HepG2 (cell line): ENCODE measurements at regions not wholly inside any gene's neighbourhood (a gene's known extent, or its start where the extent isn't known, plus 50 kb on each side); places are given as distances from the start of the nearest gene placed in this dataset.

Experiments
- ATAC-seq: fragments of 200-7000 bp; cut with Tn5 transposase; 3 replicates; pipeline ENCODE4 v1.9.1; 2020; ENCODE audit warnings: mild to moderate bottlenecking, moderate library complexity
- BruUV-seq: library from RNA; stranded (reverse); fragments of 400-500 nt; replicated peaks from 2 replicates; lab custom pipeline; 2021; lab: Mats Ljungman, UMichigan
- CTCF ChIA-PET: fragments of 300-600 bp; formaldehyde crosslinking; extraction: SDS; loops from one replicate; lab custom pipeline; 2021; ENCODE audit warnings: low total read pairs, inconsistent platforms, low intra/inter-chr PET ratio; lab: Yijun Ruan, JAX
- POLR2A ChIA-PET: fragments of 350-600 bp; sonication (Branson Sonifier 250); formaldehyde crosslinking; loops from one replicate; lab custom pipeline; 2020; ENCODE audit warnings: antibody characterized with exemption, inconsistent platforms; lab: Yijun Ruan, JAX
- DNase-seq: peaks from one replicate; pipeline ENCODE4 v3.0.0-alpha.2; 2015; ENCODE audit warnings: low spot score
- FAIRE-seq: peaks from 3 replicates; lab custom pipeline; 2011; peaks lifted over from hg19 to GRCh38; lab: Jason Lieb, UNC
- H2AFZ ChIP-seq: one replicate; pipeline ENCODE4 v1.6.1; 2011; ENCODE audit warnings: low read length, inconsistent platforms
- H3K27ac ChIP-seq: fragments of 300-600 bp; 3 replicates; pipeline ENCODE4 v1.8.0; 2011; ENCODE audit warnings: mixed run types, mild to moderate bottlenecking, mixed read lengths, low read length, inconsistent platforms; ENCODE audit not compliant: insufficient read depth; ENCODE audit errors: extremely low read length
- H3K27me3 ChIP-seq, 2 experiments: fragments of 200-600 bp in 1 of 2; 2 replicates in 1 of 2; 3 replicates in 1 of 2; pipeline versions ENCODE4 v1.6.0 to v1.8.0; 2011; ENCODE audit warnings: low read length in 2 of 2, mild to moderate bottlenecking in 2 of 2, moderate library complexity in 2 of 2, inconsistent platforms in 1 of 2; ENCODE audit not compliant: insufficient read depth in 2 of 2, control insufficient read depth in 1 of 2
- H3K36me3 ChIP-seq, 2 experiments: fragments of 200-600 bp in 1 of 2; replicated peaks in 1 of 2; 2 replicates in 1 of 2; 3 replicates in 1 of 2; pipeline versions ENCODE4 v1.5.1 to v1.8.0; 2011; ENCODE audit warnings: low read length in 2 of 2, inconsistent platforms in 1 of 2; ENCODE audit not compliant: insufficient read depth in 2 of 2, control insufficient read depth in 1 of 2
- H3K4me1 ChIP-seq: 2 replicates; pipeline ENCODE4 v1.5.1; 2012; ENCODE audit warnings: low read length, inconsistent platforms; ENCODE audit not compliant: insufficient read depth
- H3K4me2 ChIP-seq: 2 replicates; pipeline ENCODE4 v1.6.0; 2011; ENCODE audit warnings: low read depth, low read length, inconsistent platforms
- H3K4me3 ChIP-seq, 3 experiments: fragments of 200-600 bp in 1 of 3; sonication (generic), shearing (Covaris generic) in 1 of 3; replicated peaks in 1 of 3; 2 replicates each; pipeline ENCODE4 v1.5.1; 2011 to 2016; ENCODE audit warnings: low read length in 3 of 3, inconsistent platforms in 2 of 3, low read depth in 2 of 3, mild to moderate bottlenecking in 2 of 3, control low read depth in 1 of 3, mixed read lengths in 1 of 3; ENCODE audit not compliant: insufficient read depth in 1 of 3
- H3K79me2 ChIP-seq: one replicate; pipeline ENCODE4 v1.6.1; 2011; ENCODE audit warnings: low read length, inconsistent platforms; ENCODE audit not compliant: insufficient read depth
- H3K9ac ChIP-seq: 2 replicates; pipeline ENCODE4 v1.6.0; 2011; ENCODE audit warnings: mild to moderate bottlenecking, low read depth, low read length, inconsistent platforms; ENCODE audit not compliant: insufficient read depth
- H3K9me3 ChIP-seq: 2 replicates; pipeline ENCODE4 v1.5.1; 2012; ENCODE audit warnings: mild to moderate bottlenecking, low read length
- H4K20me1 ChIP-seq: 2 replicates; pipeline ENCODE4 v1.6.0; 2011; ENCODE audit warnings: inconsistent platforms, mild to moderate bottlenecking, low read length, moderate library complexity; ENCODE audit not compliant: insufficient read depth
- GFI1 ChIP-seq: sonication (generic); formaldehyde crosslinking; IDR thresholded peaks from 2 replicates; pipeline ENCODE4 v1.5.0; 2020; ENCODE audit warnings: missing genetic modification reagents, mild to moderate bottlenecking, borderline replicate concordance
- KDM5B ChIP-seq: sonication (generic); formaldehyde crosslinking; IDR thresholded peaks from 2 replicates; pipeline ENCODE4 v1.4.0; 2020; ENCODE audit warnings: missing genetic modification reagents, mild to moderate bottlenecking, borderline replicate concordance
- MXD4 ChIP-seq: IDR thresholded peaks from 2 replicates; pipeline ENCODE4 v1.6.1; 2016; ENCODE audit warnings: mild to moderate bottlenecking, missing biosample characterization, missing genetic modification reagents
- NR2C2 ChIP-seq: sonication (generic); formaldehyde crosslinking; IDR thresholded peaks from 2 replicates; pipeline ENCODE4 v1.4.0; 2020; ENCODE audit warnings: missing genetic modification reagents, mild to moderate bottlenecking, moderate library complexity, borderline replicate concordance
- RARA ChIP-seq: IDR thresholded peaks from 2 replicates; pipeline ENCODE4 v1.6.1; 2016; ENCODE audit warnings: missing genetic modification reagents, missing compliant biosample characterization
- ZMYM3 ChIP-seq: sonication (generic); formaldehyde crosslinking; IDR thresholded peaks from 2 replicates; pipeline ENCODE4 v1.5.1; 2020; ENCODE audit warnings: mild to moderate bottlenecking, missing genetic modification reagents
- ZNF274 ChIP-seq: sonication (generic); formaldehyde crosslinking; IDR thresholded peaks from 2 replicates; pipeline ENCODE4 v1.5.1; 2020; ENCODE audit warnings: mild to moderate bottlenecking, missing genetic modification reagents
- ZNF331 ChIP-seq: sonication (generic); formaldehyde crosslinking; IDR thresholded peaks from 2 replicates; pipeline ENCODE4 v1.4.0; 2020; ENCODE audit warnings: missing genetic modification reagents
- ZNF547 ChIP-seq: sonication (generic); formaldehyde crosslinking; IDR thresholded peaks from 2 replicates; pipeline ENCODE4 v1.5.1; 2020; ENCODE audit warnings: mild to moderate bottlenecking, missing genetic modification reagents
- ZNF552 ChIP-seq: sonication (generic); formaldehyde crosslinking; IDR thresholded peaks from 2 replicates; pipeline ENCODE4 v1.9.0; 2022; ENCODE audit warnings: missing genetic modification reagents, mild to moderate bottlenecking, borderline replicate concordance
- ZNF710 ChIP-seq: sonication (generic); formaldehyde crosslinking; IDR thresholded peaks from 2 replicates; pipeline ENCODE4 v1.5.0; 2020; ENCODE audit warnings: mild to moderate bottlenecking, missing genetic modification reagents, borderline replicate concordance
- ZNF75D ChIP-seq: sonication (generic); formaldehyde crosslinking; IDR thresholded peaks from 2 replicates; pipeline ENCODE4 v1.8.1; 2023; ENCODE audit warnings: missing genetic modification reagents, mild to moderate bottlenecking, borderline replicate concordance
- ZSCAN31 ChIP-seq: sonication (generic); formaldehyde crosslinking; IDR thresholded peaks from 2 replicates; pipeline ENCODE4 v1.5.0; 2020; ENCODE audit warnings: low read depth, mild to moderate bottlenecking, missing genetic modification reagents
- WGBS: methylation state at CpG from one replicate; pipeline ENCODE4 v1.1.6; 2017; ENCODE audit warnings: low lambda C conversion rate; 5-methylcytosine and 5-hydroxymethylcytosine counted together
- in situ Hi-C: cut with HindIII; loops from 2 replicates; pipeline ENCODE4 v1.10.0; 2017; ENCODE audit warnings: low pct_unique_long_range_greater_than_20kb; ENCODE audit not compliant: extremely low pct_ligation_motif_present
- intact Hi-C: fragments of 100-400 bp; cut with micrococcal nuclease; formaldehyde crosslinking; loops from one replicate; pipeline ENCODE4 v1.10.0; 2022; ENCODE audit not compliant: unreplicated experiment
- TF ChIP-seq, protein P1 (sequence below): IDR thresholded peaks from 2 replicates; pipeline ENCODE4 v1.6.1; 2016; ENCODE audit warnings: mild to moderate bottlenecking

DNA sequence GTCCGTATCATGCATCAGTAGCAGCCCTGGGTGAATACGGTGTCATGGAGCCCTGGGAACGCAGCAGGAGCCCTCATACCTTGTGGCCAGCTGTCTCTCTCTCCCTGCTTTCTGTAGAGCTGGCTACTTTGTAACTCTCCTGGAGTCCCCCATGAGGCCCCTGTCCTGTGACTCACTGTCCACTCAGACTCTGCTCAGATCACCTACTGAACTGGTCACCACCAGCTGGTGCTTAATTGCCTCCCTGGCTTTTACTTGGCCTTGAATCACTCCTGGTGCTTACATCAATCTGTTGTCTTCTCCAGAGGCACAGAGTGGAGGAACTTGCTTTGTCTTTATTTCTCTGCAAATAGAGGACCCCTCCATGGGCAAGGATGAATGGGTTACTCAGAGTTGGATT lies 172.7 kb downstream of the HRH4 start:
- Histone ChIP-seq H3K9ac (no peak overlapping the region), H3K4me2 (no peak overlapping the region), H2AFZ (no peak overlapping the region), H3K27me3 (peaks cover 2 to 6% of the 10 kb centered on the region in 2 experiments; a peak in 3 of 5 replicates)
- TF ChIP-seq ZNF552 (CRISPR knock-in tag) = no peak
- TF ChIP-seq ZNF75D (CRISPR knock-in tag) = no peak
- TF ChIP-seq ZNF331 (CRISPR knock-in tag) = no peak
- TF ChIP-seq ZSCAN31 (CRISPR knock-in tag) = no peak
- TF ChIP-seq, protein P1, sequence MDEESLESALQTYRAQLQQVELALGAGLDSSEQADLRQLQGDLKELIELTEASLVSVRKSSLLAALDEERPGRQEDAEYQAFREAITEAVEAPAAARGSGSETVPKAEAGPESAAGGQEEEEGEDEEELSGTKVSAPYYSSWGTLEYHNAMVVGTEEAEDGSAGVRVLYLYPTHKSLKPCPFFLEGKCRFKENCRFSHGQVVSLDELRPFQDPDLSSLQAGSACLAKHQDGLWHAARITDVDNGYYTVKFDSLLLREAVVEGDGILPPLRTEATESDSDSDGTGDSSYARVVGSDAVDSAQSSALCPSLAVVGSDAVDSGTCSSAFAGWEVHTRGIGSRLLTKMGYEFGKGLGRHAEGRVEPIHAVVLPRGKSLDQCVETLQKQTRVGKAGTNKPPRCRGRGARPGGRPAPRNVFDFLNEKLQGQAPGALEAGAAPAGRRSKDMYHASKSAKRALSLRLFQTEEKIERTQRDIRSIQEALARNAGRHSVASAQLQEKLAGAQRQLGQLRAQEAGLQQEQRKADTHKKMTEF = no peak
- TF ChIP-seq ZNF274 (CRISPR knock-in tag) = no peak
- TF ChIP-seq ZNF547 (CRISPR knock-in tag) = no peak
- no peak for TF ChIP-seq NR2C2 (CRISPR knock-in tag)
- TF ChIP-seq GFI1 = no peak
- no peak for TF ChIP-seq RARA (CRISPR knock-in tag)
- TF ChIP-seq MXD4 = no peak
- no peak for TF ChIP-seq ZMYM3 (CRISPR knock-in tag)
- no peak for TF ChIP-seq ZNF710 (CRISPR knock-in tag)
- no peak for TF ChIP-seq KDM5B (CRISPR knock-in tag)
- TF ChIP-seq, all 625 proteins: peak for 0
- DNase-seq (no peak), FAIRE-seq (no peak), ATAC-seq (no peak)
- Histone ChIP-seq H3K36me3 (no peaks in the 10 kb centered on the region), H3K27ac (no peak overlapping the region), H3K4me1 (no peaks in the 10 kb centered on the region), H3K79me2 (no peaks in the 10 kb centered on the region), H4K20me1 (no peaks in the 10 kb centered on the region), H3K4me3 (no peak overlapping the region), H3K9me3 (no peaks in the 10 kb centered on the region)
- CTCF ChIA-PET = no interaction called here
- POLR2A ChIA-PET = no interaction called here
- in situ Hi-C loops (no loop called here), intact Hi-C loops (no loop called here)
- WGBS = 0% methylated on average over 3 of the region's 3 CpGs
- BruUV-seq = no TSS peak
